GM19463 (cell line): ENCODE measurements at regions not wholly inside any gene's neighbourhood (a gene's known extent, or its start where the extent isn't known, plus 50 kb on each side); places are given as distances from the start of the nearest gene placed in this dataset.

Experiments used
- ATAC-seq: cut with Tn5 transposase; IDR thresholded peaks from one replicate; pipeline ENCODE4 v1.9.1; 2021; ENCODE audit warnings: mild to moderate bottlenecking, moderate library complexity; ENCODE audit not compliant: unreplicated experiment

DNA sequence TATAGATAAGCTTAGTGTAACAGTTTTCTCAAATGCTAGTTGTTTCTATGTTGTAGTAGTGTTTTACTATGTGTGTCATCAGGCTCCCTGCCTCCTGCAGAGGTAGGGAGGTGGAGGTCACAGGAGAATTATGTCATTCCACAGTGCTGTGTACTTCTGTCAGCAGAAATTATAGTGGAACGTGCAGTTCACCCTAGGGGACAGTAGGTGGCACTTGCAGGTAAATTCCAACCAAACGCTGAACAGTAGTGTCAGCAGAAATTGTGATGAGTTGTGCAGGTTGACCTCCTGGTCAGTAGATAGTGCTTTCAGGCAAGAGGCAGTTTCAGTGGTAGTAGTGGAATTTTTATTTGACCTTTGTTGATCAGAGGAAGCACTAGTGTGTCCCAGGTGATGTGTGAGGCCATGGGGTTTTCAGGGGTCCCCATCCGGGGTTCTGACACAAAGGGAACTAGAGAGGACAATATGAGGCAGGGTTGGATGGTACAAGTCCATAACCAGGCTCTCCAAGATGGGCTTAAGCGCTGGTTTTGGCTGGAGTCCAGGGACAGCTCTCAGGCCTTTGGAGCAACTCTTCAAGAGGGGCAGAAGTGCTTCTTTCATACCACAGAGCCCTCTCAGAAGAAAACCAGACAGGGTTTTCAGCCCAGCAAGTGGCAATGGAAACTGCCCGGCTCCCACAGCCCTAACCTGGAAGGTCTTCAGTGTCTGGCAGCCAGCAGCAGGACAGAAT is 402.9 kb downstream of the CYLC2 start:
- ATAC-seq, result peak; percentile 99

DNA sequence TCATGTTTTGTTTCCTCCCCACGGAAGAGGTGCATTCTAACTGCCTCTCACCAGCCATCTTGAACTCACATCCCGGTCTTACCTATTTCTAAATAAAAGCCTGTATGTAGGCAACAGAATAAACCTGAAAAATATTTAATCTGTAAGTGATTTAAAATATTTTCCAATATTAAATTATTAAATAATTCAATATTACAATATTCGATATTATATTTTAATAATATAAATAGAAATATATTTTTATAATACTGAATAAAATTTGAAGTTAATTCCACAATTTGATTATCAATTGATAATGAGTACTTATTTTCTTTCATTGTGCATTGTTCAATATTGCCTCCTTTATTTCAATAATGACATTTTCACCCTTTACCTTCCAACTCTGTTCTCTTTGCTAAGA is 404.4 kb downstream of the CYLC2 start:
- ATAC-seq, result no peak

GRCh38 chr9:103407260-103407659 is 412.1 kb downstream of the CYLC2 start:
- no peak for ATAC-seq

DNA sequence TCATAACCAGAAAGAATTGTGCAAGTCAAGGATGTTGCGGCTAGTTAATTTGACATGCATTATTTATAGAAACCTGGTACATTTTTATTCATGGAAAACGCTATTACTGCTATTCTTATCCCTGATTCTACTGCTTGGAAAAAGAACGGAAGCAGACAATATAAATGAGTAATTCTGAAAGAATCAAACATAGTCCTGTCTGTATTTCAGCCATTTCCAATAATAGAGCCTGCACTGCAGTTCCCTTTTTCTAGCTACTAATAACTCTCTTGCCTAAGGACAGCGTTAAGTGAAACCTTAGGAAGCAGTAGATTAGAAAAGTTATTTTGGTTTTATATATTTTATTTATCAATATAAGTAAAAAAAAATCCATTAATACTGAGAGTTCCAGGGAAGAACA is 414.9 kb downstream of the CYLC2 start:
- no peak for ATAC-seq

DNA sequence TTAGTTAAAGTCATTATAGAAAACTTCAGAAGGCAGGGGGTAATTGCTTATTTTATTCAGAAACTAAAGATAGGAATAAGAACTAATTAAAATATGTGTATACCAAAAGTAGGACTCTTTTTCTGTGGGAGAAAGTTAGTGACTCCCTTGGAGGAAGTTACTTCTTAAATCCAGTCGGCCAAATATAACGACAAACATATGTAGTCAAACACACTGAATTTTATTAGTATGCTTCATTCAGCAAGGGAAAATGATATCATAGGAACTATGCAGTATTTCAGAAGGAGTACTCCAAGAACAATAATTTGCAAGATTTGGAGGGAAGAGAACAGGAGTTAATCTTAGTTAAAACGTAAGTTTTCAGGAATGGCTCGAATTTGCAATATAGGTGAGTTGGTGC is 432.6 kb downstream of the CYLC2 start:
- ATAC-seq, result no peak

DNA sequence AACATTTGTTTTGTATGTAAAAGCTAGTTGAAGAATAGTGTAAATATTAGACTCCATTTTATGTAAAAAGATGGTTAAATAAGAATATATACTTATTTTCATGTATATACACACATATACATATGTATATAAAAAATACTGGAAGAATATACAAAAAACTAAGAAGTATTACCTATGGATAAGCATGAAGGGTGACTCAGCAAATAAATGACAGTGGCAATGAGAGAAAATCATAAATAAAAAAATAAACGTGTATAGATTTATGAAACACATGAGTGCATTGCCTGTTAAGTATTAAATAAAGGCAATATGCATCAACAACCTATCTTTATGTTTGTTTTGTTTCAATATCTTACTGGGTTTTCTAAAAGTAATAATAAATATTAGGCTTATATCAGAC is 435.3 kb downstream of the CYLC2 start:
- ATAC-seq, result no peak

GRCh38 chr9:103431809-103432208 is 436.7 kb downstream of the CYLC2 start:
- no peak for ATAC-seq

GRCh38 chr9:103444176-103444575 is 449.0 kb downstream of the CYLC2 start:
- ATAC-seq, result no peak

DNA sequence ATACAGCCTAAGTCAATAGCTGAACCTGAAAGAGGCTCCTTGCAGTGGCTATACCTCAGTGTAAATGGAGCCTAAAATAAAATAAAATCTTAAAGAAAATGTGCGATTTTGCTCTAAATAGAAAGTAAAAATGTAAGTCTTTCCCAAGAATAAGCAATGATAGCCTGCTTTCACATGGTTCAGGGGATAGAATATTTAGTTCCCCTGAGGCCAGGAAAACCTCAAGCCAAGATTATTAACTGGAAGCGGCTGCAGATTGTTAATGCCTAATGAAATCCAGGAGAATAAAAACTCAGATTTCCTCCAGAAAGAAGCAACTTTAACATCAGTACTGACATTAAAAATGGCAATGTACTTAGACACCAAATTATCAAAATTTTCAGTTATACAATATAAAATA is 463.7 kb downstream of the CYLC2 start:
- no peak for ATAC-seq

GRCh38 chr9:103471241-103471640 is 476.1 kb downstream of the CYLC2 start:
- ATAC-seq, result no peak

- no peak for ATAC-seq
Measured at GRCh38 chr9:103474156-103474555, 479.0 kb downstream of the CYLC2 start.

- no peak for ATAC-seq
Measured at GRCh38 chr9:103483471-103484096, 488.5 kb downstream of the CYLC2 start.

- ATAC-seq, result no peak
Measured at GRCh38 chr9:103485138-103485537, 490.0 kb downstream of the CYLC2 start.

DNA sequence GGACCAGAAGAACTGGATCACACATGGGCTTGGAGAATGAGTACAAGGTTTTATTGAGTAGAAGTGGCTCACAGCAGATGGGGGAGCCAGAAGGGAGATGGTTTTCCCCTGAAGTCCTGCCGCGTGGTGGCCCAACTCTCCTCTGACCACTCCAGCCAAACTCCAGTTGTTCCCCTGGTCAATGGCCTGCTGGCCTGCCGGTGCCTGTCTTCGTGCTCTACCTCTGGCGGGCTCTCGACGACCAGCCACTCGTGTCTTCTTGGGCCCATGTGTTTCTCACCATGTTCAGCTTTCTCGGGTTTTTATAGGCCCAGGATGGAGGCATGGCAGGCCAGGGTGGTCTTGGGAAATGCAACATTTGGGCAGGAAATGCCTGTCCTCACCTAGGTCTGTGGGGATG is 519.6 kb downstream of the CYLC2 start:
- ATAC-seq, result no peak

DNA sequence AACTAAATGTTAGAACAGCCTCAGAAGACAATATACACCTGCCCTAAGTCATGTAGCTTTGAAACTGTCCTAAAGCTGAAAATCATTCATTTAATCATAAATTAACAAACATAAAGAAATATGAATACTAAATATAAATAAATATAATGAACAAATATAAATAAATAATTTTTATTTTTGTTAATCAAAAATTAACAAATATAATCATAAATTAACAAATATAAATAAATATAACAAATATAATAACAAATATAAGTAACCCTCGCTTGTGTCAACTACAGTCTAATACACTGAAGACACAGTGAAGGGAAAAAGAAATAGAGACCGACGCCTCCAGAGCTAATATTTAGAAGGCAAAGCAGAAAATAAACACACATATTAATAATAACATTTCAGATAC is 527.3 kb downstream of the CYLC2 start:
- no peak for ATAC-seq

GRCh38 chr9:103530934-103531333 is 535.8 kb downstream of the CYLC2 start:
- ATAC-seq, result no peak

- ATAC-seq, result no peak
Measured at GRCh38 chr9:103533318-103533717, 538.2 kb downstream of the CYLC2 start.

DNA sequence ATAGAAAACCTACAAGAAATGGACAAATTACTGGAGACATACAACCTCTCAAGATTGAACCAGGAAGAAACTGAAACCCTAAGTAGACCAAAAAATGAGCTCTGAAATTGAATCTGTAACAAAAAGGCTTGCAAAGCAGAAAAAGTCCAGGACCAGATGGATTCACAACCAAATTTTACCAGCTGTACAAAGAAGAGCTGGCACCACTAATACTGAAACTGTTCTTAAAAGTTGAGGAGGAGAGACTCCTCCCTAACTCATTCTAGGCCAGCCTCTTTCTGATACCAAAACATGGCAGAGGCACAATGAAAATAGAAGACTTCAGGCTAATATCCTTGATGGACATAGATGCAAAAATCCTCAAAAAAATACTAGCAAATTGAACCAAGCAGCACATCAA is 542.3 kb downstream of the CYLC2 start:
- ATAC-seq, result no peak

DNA sequence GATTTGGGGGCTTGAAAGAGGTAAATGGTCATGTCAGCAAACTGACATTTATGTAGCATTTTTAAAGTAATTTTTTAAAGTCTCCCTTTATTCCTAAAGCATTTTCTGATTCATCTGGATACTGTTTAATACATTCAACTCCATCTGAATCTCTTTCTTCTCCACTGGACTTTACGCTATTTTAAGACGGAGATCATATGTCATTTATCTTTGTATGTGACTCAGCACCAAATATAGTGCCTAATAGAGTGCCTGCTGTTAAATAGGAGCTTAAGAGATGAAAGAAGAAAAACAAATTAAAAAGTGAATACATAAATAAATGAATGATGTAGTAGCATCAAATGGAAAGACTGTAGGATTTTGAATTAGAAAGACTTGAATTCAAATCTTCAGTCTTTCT is 548.8 kb upstream of the SMC2 start:
- ATAC-seq, result no peak

DNA sequence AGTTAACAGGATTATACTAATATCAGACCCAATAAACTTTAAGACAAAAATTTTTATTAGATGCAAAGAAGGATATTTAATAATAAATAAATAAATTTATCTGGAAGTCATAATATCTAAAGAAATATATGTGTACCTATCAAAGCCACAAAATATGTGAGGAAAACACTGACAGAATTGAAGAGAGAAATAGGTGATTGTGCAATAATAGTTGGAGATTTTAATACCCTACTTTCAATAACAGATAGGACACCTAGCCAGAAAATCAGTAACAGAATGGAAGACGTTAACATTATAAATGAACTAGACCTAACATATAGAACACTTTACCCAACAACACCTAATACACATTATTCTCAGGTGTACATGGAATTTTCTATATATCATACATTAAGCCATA is 541.4 kb upstream of the SMC2 start:
- no peak for ATAC-seq

GRCh38 chr9:103574056-103574455 is 520.1 kb upstream of the SMC2 start:
- ATAC-seq, result no peak

- ATAC-seq, result no peak
Measured at GRCh38 chr9:103586721-103587120, 507.4 kb upstream of the SMC2 start.

- ATAC-seq, result no peak
Measured at GRCh38 chr9:103601287-103601686, 492.8 kb upstream of the SMC2 start.
